Kidney glomerular epithelial cell (primary cell): ENCODE measurements at regions not wholly inside any gene's neighbourhood (a gene's known extent, or its start where the extent isn't known, plus 50 kb on each side); places are given as distances from the start of the nearest gene placed in this dataset.

Experiments used
- DNase-seq: peaks from one replicate; lab custom pipeline; 2025; lab: John Stamatoyannopoulos, UW

DNA sequence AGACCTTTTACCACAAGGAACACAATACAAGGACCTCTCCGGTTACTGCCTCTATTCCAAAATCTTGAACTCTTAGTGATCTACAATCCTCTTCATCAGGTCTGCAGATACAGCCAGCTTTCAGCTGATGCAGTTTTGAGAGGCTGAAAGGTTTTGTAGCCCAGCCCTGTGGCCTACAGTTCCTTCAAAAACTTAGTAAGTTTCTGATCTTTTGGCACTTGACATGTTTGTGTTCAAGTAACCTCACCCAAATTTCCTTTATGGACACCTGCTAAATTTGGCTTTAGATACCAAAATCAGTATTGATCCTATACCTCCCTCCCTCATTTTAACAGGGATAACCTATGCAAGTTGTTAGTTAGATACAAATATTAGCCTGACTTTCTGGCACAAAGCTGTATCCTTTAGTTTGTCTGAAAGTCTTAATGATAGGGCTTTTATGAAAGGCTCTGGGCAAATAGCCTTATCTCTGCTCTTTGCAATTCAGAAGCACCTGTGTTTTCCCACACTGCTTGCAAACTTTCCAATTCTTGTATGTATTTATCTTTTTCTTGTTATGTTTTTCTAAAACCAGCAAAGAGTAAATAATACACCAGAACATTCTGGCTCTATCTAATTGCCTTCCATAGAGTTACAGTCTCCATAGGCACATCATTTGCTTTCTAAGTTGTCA is 650.5 kb upstream of the KLHL29 start:
- DNase-seq, result no peak

DNA sequence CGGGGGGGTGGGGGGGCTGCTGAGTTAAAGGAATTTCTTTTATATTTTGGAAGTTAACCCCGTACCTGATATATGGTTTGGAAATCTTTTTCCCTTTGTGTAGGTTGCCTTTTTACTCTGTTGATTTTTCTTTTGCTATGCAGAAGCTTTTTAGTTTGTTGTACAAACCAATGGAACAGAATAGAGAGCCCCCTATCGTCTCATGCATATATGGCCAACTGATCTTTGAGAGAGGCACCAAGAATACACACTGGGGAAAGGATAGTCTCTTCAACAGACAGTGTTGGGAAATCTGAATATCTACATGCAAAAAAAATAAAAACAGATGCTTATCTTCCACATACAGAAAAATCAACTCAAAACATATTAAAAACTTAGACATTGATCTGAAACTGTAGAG is 647.8 kb upstream of the KLHL29 start:
- DNase-seq, result no peak

DNA sequence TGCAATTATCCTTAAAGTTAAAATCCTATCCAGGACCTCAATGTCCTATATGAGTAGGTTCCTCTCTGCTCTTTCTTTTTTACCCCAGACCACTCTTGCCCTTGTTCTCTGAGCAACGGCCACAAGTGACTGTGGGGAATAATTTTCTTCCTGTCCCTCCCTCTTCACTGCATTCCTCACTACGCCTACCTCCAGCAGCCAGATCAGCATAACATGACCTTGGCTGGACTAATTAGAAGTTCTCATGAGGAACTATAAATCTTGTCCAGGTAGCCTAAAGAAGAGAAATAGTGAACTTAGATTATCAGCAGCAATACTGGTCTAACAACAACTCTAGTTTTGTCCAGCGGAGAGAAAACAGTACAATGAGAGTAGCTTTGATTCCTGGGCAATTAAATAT is 643.8 kb upstream of the KLHL29 start:
- no peak for DNase-seq

DNA sequence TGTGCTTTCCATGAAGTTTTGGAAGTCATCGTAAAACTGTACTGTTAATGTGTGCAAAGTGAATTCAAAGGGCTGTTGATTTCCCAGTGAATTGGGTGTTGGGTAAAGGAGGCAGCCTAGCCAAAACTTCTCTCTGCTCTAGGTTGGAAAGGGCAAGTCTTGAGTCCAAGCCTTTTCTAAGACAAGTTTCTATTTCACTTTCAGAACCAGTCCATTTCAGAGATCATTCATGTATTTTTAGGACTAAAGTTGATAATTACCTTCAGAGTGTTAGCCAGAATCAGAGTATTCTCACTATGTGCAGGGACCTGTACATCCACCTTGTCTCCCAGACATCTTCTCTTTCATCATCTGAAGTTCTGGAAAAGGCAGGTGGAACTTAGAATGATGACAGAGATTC is 636.1 kb upstream of the KLHL29 start:
- no peak for DNase-seq

DNA sequence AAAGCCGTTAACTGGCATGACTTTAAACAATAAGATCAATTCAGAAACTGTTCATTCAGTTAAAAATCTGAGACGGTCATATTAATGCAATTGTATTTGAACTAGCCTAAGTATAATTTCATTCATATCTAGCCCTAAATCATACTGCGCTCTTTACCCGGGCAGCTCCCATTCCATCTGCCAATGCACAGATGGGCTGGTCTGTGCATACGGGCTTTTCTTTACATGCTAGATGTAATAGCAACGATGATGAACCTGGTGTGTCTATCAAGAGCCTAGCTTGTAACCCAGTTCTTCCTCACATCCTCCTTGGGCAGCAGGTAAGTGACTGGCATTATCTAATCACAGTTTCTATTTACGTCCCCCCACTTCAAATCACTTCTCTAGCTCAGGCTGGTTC is 631.5 kb upstream of the KLHL29 start:
- no peak for DNase-seq

DNA sequence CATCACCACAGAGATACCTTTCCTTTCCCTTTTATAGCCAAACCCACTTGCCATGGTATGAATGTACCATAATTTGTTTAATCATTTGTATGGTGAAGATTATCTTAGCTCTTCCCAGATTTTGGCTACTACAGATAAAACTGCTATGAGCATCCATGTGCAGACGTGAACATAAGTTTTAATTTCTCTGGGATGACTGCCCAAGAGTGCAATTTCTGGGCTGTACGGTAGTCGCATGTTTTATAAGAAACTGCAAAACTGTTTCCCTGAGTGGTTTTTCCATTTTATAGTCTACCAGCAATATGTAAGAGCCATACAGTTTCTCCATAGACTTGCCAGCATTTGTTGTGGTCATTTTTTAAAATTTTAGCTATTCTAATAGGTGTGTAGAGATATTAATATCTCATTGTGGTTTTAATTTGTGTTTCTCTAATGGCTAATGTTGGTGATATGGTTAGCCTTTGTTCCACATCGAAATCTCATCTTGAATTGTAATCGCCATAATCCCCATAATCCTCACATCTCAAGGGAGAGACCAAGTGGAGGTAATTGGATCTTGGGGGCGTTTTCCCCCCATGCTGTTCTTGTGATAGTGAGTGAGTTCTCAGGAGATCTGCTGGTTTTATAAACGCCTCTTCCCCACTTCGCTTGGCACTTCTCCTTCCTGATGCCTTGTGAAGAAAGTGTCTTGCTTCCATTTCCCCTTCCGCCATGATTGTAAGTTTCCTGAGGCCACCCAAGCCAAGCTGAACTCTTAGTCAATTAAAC is 628.5 kb upstream of the KLHL29 start:
- DNase-seq, result no peak

DNA sequence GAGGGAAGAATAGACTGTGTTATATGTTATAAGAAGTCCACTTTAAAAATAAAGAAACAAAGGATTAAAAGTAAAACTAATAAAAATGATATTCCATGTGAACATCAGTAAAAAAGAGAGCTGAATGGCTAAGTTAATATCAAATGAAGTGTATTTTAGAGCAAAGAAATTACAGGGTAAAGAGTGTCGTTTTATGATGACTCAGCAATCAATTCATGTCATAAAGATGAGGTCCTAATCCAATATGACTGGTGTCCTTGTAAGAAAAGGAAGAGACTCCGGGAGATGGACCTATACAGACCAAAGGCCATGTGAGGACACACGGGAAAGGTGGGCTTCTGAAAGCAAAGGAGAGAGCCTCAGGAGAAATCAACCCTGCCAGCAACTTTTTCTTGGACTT is 615.5 kb upstream of the KLHL29 start:
- DNase-seq, result no peak

DNA sequence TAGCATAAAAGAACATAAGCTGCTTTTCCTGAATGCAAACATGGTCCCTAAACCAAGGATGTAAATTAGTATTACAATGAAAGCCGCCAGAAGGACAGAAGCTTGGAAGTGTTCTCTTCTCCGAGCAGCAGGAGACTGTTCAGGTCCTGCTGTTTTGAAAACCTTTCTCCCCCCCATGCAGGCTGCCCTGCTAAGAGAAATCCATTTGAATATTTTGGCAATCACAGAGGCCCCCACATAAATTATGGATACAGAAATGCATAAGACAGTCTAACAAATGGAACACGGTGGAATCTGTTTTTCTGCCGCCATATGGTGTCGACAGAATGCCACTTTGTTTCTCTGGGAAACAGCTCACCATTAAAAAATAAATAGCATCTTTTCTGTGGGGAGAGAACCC is 600.4 kb upstream of the KLHL29 start:
- DNase-seq, result no peak

DNA sequence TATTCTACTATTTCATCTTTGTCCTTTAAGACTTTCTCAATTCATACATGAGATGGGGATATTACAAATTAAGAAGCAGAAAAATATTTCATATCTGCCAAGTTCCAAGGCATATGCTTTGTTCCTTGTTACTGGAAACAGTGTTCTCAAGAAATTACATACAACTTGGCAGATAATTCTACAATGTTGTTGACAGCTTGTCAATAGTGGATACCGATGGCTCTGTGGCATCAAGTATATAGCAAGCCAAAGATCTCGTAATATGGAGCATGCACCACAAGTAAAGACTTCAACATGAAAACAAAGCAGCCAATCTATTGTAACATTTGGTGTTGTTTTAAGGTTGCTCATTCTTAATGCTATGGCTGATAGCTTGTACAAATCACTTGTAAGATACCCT is 598.2 kb upstream of the KLHL29 start:
- DNase-seq, result no peak

DNA sequence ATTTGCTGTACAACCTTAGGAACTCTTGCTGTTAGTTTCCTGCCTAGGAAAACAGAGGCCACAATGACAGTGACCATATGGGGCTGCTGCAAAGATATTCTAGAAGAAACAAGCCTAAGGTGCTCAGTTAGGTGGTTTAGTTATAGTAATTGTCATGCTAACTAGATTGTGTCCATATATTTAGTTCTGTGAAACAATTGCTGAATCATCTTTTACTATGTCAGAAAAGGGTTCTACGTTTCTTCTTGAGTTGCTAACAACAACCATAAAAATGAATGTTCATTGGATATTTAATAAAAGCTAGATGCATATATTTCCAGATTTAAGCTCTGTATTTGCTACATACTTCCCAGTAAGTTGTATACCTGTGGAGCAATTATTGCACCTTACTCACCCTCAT is 597.2 kb upstream of the KLHL29 start:
- no peak for DNase-seq

DNA sequence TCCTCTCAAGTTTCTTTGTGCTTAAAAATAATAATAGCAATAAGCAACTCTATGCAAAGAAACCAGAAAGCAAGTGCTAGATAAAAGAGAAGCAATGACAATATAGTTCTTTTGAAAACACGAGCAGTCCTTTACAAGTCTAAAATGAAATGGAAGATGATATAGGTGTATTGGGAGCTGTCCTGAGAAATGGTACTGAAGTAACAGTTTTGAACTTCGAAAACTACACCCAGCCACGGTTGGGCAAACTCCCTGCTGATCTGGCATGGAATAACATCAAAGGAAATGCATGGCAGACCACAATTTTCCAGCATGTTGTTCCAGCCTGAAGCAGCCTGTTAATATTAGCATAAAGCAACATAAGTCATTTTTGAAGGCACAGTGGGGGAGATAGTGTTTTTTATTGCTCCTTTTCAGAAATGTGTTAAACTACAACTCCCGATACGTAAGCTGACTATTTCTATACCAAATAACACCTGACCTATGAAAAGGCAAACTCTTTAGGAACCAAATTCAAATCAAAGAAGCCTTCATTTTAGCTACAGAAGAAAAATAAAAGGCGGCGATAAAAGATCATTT is 596.1 kb upstream of the KLHL29 start:
- peak; percentile 23 for DNase-seq

DNA sequence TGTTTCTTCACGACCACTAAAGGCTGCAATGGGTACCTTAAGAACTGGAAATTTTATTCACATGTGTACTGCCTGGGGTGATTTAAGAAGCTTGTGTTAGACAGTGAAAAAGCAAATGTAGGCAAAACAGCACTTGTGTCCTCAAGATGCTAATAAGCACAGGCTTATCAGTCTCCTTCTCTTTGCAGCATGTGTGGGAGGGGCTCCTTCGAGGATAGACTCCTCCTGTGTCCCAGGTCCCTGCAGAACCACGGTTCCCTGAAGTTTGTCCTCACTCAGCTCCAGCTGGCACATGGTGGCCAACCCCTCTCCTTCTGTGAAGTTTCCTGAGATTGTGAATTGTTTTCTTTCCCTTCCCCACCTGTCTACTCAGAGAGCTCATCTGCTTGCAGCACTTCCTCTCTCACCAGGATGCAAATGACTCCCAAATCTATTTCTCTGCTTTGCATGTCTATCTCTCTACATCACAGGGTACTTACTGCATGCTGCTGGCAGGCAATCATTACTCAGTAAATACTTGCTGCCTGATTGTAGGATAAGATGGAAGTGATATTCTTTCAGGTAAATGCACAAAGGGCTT is 589.6 kb upstream of the KLHL29 start:
- no peak for DNase-seq

DNA sequence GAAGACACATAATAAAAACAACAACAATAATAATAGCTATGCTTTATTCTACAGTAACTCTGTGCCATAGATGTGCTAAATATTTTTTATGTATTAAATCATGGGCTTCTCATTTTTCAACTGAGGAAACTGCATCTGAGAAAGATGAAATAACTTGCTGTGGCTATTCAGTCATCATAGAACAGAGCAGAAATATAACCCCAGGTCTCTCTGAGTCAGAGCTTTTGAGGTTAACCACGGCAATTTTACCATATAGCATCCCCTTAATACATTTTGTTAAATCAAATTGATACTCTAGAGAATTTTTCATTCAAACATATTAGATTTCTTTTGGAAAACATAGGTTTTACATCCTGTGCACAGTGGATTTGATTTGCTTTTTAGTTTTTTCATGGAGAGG is 586.6 kb upstream of the KLHL29 start:
- DNase-seq, result no peak

DNA sequence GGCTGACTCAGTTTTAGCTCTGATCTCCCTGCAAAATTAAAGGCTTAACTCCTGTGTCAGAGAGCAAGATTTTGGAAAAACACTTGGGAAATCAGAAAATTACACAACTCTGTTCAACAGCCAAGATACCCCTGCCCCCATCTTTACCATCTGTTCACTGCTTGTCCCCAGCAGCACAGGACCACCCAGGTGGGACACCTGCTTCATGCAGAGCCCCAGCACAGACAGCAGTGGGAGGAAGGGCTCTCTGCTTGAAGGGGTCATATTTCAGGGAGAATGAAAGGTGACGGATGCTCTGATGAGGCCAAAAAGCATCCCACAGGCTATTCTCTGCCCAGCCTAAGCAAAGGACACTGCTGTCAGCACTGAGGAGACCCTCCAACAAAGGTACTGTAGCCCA is 584.6 kb upstream of the KLHL29 start:
- no peak for DNase-seq

DNA sequence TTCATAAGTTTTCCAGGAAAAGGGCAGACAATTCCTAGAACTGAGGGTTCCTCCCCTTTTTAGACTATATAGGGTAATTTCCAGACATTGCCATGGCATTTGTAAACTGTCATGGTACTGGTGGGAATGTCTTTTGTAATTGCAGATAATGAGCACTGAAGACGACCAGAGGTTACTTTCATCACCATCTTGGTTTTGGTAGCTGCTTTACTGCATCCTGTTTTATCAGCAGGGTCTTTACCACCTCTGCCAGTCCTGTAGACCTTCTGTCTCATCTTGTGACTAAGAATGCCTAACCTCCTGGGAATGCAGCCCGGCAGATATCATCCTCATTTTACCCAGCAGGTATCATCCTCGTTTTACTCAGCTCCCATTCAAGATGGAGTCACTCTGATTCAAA is 583.9 kb upstream of the KLHL29 start:
- no peak for DNase-seq

DNA sequence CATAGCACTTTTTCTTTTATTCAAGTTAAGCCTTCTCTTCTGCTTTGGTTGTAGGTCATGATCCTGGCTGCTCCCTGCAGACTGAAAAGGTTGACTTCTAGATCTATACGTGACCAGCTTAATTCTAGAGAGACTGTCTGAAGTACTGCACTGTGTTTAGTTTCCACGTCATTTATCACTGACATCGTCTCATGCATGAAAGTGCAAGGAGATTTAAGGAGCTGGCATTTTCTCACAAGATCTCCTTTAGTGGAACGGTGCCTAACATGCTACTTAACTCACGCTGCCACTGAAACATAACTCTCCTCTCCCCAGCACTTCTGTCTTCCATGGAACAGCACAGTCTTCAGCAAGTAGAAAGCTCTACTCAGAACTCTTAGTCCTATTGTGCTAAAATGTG is 583.0 kb upstream of the KLHL29 start:
- no peak for DNase-seq

DNA sequence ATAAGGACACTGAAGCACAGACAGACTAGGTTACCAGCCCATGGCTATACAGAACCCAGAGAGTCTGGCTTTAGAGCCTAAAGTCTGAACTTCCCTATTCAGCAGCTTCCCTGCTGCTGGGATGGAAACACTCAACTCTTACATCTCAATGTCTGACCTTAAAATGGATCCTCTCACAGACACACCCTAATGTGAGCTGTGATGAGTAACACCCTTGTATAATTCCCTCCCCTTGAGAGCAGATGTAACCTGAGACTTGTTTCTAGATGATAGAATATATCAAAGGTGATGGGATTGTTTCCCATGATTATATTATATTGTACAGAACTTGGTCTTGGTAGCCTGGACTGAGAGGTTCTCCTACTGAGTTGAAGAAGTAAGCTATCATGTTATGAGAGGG is 577.1 kb upstream of the KLHL29 start:
- no peak for DNase-seq

DNA sequence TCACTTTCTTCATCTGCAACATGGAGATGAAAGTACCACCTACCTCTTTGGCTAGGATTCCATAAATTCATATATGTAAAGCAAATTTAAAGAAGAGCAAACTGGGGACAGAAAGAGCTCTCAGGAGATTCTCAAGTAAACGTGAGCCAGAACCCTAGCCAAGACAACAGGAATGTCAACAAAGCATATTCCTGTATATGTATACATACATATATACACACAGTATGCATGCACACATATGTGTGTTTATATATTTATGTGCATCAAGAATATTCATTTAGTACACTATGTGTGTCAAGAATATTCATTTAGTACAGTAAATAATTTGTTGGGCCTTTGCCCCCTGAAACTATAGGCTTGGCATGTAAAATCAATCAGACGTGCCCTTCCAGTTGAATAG is 574.4 kb upstream of the KLHL29 start:
- no peak for DNase-seq

DNA sequence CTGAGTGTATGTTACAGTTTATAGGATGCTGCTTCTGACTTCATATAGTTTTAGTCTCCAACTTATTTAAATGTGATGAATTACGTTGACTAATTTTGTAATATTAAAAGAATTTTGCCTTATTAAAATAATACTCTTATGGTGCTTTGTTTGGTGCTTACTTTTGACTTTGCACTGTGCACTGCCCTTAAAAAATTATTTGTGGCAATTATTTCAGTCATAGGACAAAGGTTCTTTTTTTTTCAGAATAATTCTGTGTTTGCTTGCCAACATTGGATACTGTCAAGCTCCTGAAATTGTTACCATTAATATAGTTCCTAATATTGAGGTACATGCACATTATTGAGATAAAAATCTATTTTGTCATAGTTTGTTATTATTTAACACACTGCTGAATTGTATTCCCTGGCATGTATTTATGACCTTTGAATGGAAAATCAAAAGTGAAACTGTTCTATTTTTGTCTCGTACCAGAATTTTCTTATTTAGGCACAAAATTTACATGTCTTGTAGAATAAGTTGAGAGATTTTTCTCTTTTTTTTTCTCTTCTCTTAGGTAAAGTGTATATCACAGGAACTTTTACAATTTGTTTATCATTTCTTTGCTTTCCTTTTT is 572.8 kb upstream of the KLHL29 start:
- no peak for DNase-seq

DNA sequence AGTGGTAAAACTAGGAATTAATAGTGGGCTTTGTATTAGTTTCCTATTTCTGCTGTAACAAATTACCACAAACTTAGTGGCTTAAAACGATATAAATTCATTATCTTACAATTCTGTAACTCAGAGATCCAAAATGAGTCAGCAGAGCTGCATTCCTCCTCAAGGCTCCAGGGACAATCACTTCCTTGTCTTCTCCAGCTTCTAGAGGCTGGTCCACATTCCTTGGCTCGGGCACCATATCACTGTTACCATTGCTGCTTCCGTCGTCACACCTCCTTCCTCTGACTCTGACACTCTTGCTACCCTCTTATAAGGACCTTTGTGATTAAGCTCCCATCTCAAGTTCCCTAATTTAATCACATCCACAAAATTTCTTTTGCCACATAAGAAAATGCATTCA is 567.8 kb upstream of the KLHL29 start:
- DNase-seq, result peak; percentile 60

DNA sequence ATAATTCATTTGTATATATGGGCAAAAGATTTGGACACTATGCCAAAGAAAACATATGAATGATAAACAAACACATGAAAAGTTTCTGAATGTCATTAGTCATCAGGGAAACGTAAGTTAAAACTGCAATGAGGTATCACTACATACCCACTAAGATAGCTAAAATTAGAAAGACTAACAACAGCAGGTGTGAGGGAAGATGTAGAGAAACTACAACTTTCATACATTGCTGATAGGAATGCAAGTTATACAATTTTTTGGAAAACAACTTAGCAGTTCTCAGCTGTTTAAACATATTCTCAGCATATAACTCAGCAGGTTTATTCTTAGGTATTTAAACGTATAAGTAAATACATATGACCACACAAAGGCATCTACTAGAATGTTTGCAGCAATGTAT is 563.5 kb upstream of the KLHL29 start:
- DNase-seq, result no peak

DNA sequence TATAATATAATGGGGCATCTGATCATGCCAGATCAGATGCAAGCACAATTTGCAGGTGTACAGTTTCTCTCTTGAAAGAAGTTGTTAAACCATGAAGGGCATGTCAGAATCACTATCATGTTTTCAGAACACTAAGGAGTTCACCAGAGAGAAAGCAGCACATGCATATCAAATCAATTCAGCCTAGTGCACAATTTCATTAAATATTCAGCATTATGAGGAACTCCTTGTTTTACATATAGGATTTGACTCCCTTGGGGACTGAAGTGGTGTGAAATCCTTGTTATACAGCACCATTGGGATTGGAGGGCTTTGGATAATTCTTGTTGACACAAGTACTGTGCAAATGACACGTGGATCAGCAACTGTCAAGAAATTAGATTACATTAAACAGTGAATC is 562.1 kb upstream of the KLHL29 start:
- no peak for DNase-seq

DNA sequence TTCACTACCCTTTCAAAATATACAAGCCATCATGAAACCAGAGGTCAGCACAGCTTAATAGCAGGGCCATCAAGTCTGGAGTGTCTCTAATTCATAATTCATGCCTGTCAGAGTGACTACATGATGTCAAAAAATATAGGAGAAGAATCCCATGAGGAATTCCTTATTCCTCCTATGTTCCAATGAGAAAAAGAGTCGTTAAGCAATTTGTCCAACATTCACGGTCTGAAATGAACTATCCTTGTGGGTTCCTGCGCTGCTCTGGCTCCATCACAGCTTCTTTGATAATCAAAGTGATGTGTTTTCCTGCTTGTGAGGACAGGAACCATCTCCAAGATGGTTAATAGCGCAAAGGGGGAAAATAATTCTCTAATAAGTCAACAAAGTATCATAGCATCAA is 560.4 kb upstream of the KLHL29 start:
- DNase-seq, result no peak
